ACHN (cell line): ENCODE measurements at regions not wholly inside any gene's neighbourhood (a gene's known extent, or its start where the extent isn't known, plus 50 kb on each side); places are given as distances from the start of the nearest gene placed in this dataset.

Source experiments
- DNase-seq: peaks from one replicate; pipeline ENCODE4 v3.0.0-alpha.2; 2015
- in situ Hi-C: cut with HindIII; loops from 2 replicates; pipeline ENCODE4 v1.10.0; 2017; ENCODE audit warnings: low sequenced_read_pairs, low pct_ligation_motif_present, low pct_unique_long_range_greater_than_20kb

DNA sequence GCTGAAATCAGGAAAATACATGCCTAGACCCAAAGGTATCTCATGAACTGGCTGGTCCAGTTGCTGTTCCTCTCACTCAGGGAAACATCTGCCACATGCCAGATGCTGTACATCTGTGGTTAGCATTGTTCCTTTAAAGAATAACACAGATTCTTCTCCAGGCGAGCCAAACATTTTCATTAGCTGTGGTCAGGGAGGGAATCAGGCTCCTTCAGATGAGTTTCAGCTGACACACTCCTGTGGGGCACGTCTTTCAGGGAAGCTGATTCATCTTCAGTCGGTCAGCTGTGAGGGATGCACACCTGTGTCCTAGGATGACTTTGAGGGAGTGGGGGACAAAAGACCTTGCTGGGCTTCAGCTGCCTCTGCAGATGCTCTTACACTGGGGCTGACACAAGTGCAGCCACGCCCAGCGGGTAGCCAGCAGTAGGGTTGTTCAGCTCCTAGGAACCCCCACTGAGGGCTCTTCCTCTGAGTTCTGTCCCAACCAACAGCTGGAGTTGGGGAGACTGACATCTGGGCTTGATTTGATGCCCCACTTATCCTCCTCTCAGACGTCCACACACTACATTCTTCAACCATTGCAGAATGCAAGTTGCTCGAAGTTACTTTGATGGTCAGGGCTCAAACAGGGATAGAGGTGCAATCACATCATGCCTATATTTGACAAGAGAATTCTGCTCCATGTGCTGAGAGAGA, 155.0 kb downstream of the NUAK1 start:
- in situ Hi-C loops = no loop called here
- no peak for DNase-seq

DNA sequence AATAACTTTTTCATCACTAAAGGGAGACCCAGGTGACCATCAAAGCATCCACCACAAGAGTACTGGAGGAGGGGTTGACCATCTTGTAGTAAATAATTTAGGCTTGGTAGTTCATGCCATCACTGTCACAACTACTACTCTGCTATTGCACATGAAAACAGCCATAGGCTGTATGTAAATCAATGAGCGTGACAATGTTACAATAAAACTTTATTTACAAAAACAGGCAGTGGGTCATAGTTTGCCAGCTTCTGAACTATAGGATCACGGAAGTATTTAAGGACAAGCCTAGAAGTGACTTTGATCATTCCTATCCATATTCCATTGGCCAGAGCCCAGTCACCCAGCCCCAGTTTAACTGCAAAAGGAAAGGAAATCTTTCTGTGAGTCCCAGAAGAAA, 153.4 kb downstream of the NUAK1 start:
- DNase-seq = no peak
- in situ Hi-C loops = no loop called here

DNA sequence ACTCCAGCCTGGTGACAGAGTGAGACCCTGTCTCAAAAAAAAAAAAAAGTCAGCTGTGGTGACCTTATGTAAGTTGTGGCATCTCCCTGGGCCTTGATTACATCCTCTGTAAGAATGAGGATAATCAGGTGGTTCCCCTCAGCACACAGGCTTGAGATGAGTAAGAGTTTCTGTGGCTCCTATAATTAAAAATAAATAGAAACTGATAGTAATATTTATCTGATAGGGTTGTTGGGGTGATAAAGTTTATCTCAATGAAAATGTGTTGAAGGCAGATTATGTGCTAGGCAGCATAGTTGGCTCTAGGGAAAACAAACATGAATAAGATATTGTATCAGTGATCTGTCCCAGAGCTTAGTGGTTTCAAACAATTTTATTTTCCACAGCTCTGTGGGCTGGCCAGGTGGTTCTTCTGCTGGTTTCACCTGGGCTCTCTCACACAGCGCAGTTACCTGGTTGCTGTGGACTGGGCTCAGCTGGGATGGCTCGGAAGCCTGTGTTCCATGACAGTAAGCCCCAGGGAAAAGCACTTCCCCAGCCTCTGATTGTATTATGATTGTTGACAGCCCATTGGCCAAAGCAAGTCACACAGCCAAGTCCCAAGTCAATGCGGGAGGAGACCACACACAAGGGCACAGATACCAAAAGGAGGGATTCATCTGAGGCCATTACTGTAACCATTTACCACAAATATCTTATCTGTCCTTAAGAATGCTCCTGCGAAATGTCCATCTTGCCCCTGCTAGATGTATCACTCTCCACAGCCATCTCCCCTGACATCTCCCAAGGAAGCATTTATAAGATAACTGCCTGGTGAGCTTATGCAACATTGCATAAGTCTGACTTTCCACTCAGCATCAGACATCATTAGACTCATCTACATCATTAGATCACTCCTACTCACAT, 151.7 kb downstream of the NUAK1 start:
- no peak for DNase-seq
- in situ Hi-C loops = no loop called here

DNA sequence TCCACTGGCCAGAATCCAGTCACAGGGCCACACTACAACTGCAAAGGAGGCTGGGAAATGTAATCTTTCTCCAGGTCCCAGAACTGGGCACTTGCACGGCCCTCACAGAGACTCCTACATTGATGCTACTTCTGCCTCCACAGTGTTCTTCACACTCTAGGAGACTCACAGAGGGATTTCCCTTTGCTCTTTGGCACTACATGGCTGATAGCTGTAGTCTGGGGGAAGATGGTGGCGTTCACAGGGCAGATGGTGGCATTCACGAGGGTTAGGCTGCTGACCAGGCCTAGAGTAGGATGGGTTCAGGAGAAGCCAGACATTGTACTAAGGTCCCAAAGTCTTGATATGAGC, 151.1 kb downstream of the NUAK1 start:
- no peak for DNase-seq
- in situ Hi-C loops = no loop called here

DNA sequence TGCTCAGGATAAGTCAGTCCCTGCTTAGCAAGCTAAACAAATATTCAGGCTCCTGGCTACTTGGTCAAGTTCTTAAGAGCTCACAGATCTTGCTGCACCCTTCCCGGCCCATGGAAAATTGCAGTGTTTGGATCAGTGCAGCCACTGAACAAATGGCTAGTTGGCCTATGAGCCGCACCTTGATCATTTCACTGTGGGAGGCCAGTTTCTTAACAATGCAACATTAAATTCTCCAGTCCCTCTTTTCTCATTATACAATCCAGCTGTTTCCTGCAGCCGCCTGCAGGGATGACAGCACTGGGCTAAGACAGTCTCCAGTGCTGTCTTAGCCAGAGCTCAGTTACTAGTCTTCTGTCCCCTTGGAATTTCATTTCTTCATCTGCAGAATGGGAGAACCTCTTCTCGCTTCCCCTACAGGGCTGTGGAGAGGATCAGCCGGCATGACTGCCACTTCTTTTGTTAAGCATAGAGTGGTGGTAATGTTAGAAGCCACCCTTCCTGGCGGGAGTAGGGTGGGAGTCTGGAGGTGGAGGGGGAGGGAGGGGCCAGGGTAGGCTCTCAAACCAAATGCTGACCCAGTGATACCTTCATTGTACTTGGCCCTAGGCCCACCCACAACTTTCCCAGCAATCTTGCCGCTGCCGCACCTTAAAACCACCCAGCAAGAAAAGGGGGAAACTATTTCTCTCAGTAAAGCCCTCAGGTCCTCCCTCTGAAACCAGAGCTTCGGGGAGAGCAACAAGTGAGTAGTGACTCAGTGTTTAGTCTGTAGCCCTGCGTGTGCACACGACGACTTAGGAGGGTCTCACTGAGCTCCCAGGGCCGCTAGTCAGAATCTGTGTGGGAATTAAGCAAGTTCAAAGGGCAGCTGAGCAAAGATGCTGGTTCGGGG, 145.7 kb downstream of the NUAK1 start:
- in situ Hi-C loops = no loop called here
- DNase-seq = no peak

DNA sequence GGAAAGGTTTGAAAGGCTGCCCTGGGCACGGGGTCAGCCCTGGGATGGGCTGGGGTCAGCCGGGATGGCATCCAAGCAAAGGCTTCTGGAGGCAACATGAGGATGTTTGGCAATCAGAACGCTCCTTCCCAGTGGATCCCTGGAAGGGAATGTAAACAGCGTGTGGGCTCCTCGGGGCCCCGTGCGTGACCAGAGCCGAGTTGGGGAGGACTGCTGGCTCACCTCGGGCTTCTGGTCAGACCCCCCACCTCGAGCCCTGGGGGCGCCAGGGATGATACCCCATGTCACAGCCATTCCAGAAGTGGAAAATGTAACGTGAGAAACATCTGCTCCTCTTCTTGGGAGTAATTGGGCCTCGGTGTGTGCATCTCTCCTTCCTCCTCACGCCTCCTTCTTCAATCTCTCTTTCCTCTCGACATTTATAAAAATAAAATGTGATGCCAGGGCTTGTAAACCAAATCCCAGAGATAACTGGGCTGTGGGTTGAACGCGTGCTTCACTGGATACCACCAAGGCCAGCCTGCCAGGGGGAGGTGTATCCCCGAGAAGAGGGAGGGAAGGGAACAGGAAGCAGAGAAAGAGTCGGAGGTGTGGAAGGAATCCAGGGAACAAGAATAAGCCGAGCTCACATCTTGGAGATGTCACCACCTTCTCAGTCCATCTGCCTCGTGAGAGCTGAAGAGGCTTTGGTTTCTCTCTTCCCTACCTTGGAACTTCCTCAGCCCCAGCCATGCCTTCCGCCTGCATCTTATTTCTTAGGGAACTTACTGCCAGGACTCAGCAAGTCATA, 144.8 kb downstream of the NUAK1 start:
- in situ Hi-C loops = no loop called here
- no peak for DNase-seq

DNA sequence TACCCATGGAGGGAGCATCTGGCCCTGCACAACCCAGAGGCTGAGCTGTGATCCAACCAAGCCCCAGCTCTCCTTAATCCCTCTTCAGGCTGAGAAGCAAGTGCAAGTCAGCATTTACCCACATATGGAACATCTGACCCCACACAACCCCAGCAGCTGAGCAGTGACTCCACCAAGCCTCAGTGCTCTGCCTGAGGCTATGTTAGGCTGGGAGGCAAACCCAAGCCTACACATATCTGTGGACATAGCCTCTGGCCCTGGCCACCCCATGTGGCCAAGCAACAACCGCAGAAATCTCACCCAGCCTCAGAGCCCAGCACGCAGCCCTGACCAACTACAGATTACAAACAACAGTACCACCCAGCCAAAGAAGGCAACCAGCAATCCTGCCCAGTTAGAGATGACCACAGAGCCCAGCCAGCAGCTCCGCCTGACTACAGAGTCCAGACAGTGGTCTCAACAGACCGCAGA, 142.8 kb downstream of the NUAK1 start:
- in situ Hi-C loops = no loop called here
- no peak for DNase-seq

DNA sequence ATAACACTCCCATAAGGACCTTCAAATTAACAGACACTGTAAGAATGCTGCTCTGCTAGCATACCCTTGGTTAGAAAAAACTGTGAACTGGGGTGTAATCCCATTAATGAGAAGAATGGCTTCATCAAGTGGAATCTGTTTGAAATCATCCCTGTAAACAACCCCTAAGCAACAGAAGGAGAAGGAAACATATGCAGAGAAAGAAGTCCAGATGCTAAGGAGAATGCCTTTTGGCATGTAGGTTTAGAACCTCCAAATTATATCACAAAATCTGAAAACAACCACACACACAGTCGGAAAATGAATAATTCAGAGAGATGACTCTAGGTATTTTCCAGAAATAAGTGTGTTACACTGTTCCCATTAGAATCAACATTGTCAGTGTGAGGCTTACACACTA, 140.2 kb downstream of the NUAK1 start:
- in situ Hi-C loops = no loop called here
- no peak for DNase-seq

DNA sequence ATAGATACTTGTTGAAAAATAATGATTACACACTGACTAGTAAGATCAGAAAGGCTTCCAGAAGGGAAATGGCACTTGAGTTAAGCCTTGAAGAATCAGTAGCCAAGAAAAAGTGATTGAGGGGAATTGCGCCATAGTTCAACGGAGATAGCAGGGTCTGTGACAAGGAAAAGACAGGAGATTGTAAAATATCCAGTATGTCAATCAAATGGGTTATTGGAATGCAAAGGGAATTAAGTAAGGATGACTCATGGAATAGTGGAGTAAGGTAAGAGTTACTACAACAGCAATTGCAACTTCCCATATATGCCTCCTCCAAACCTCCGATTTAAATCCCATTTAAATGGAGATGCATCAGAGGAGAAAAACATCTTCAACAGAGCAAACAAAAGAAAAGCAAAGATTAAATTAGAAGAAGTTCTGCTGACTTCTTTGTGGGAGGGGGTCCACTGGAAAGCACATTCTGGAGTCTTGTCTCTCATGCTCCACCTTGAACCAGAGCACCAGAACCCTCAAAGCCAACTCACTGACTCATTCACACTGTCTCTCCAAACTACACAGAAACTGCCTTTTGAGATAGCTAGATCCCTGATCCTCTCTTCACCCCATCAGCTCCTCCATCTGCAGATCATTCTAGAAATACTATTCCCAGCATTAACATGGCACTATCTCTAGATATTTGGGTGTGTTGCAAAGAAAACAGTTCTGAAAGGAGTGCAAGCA, 138.2 kb downstream of the NUAK1 start:
- DNase-seq = no peak
- in situ Hi-C loops = no loop called here

DNA sequence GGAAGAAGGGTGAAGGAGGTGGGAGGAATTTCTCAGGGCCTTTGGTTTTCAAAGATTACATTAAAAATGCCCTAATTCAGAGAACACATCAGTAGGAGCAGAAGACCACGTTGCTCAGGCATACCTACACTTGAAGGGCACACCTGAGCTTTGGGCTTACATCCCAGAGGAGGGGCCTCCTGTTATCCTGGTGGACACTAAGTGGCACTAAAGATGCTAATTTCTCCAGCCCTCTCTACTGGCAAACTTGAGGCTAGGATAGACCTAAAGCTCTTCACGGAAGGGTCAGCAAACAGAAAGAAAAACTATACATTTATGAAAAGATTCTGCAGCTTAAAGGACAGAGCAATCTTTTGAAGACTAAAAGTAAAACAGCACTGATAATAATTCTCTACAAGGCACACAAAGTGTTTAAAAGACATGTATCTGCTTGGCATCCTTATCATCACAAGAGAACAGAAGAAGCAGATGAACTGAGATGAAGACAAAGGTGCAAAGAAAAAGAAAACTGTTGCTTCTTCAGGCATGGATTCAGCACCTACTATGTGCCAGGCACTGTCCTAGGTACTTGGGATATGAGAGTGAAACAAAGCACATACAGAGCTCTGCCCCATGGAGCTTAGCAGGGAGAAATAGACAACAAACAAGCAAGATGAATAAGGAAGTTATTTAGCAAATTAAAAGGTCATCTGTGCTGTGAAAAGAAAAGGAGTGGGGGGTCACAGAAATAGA, 137.5 kb downstream of the NUAK1 start:
- in situ Hi-C loops = no loop called here
- no peak for DNase-seq

DNA sequence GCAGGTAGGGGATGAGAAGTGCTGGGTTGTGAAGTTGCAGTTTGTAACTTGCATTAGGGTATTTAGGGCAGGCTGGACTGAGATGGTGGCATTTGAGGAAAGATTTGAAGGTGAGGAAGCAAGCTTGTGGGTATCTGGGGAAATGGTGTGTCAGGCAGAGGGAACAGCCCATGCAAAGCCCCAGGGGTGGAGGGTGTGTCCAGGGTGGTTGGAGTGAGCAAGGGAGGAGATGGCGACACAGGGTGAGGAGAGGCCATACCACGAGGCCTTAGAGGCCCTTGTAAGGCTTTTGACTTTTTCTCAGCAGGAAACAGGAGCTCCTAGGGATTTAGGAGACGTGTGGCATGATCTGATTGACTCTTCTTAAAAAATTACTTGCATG, 136.9 kb downstream of the NUAK1 start:
- in situ Hi-C loops = no loop called here
- DNase-seq = no peak

DNA sequence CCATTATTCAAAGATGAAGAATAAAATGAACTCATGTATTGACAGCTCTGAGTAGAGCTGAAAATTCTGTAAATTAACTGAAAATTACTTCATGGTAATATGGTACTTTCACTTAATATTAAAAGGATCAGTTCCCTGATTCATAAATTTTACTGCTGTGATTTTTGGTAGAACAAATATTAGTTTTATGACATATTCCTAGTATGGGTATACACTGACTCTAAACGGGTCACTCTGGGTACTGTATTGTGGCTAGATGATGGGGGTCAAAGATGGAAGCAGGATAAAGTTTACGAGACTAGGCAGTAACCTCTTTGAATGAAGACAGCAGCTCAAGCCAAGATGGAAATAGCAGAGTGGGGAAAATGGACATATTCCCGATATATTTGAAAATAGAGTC, 135.5 kb downstream of the NUAK1 start:
- in situ Hi-C loops = no loop called here
- DNase-seq = no peak

DNA sequence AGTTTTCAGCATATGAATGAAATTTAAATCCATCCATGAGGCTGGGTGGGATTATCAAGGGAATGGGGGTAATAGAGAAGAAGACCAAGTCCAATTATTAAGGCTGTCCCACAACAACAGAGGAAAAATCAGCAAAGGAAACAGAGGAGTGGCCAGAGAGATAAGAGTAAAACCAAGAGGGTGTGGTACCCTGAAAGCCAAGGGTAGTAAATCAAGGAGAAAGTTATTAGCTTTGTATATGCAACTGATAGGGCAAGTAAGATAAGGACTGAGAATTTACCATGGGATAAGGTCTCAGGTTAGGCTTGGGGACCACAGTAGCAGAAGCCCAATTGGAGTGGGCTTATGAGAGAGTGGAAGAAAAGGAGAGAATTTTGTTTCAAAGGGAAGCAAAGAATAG, 134.5 kb downstream of the NUAK1 start:
- in situ Hi-C loops = no loop called here
- no peak for DNase-seq

DNA sequence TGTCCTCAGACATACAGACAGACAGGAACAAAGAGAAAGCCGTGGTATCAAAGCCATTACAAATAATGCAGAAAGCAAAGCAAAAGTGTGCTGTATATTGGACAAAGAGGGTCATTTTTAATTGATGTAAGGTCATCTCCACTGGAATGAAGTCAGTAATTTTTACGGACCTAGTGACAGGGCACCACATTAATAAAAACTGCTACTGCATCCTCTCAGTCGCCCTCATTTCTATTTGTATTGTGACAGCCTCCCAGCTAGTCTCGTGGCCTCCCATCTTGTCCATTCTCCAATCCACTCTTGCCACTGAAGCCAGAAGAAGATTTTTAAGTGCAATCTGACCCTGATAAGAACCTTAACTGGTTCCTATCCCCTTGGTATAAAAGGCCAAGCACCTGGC, 132.4 kb downstream of the NUAK1 start:
- in situ Hi-C loops = no loop called here
- DNase-seq = no peak

DNA sequence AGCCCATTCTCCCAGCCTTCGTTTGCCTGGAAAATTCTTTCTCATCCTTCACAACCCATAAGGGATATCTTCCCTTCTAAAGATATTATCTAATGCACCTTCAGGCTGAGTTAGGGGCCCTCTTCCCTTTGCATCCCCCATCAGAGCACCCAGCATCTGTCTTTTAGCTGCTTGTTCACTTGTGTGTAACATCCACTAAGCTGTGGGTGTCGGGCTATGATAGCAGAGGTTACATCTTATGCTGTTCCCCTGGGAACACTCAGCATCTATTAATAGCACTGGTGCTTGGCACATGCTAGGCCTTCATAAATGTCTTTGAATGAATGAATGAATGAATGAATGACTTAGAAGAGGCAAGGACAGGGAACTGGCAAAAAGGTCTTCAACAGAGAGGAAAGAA, 131.8 kb downstream of the NUAK1 start:
- DNase-seq = no peak
- in situ Hi-C loops = no loop called here

DNA sequence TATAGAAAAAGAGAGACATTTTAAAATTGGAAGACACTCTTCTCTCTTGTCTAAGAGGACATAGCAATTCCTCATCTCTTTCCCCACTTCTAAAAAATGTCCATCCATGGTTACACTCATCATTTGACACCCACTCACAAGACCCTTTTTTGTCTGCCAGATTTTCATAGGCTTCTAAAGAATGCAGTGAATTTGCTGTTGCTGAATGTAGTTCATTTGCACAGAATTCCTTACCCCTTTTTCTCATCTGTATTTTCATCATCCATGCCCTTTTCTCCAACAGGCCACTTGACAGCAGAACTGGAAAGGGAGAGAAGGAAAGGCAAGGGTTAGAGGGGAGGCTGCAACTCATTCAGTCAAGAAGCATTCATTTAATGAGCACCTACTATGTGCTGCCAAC, 128.0 kb downstream of the NUAK1 start:
- DNase-seq = no peak

More for the DNA sequence above, 128.0 kb downstream of the NUAK1 start:
- in situ Hi-C loops = no loop called here
